Neural progenitor cell (in vitro differentiated cells): ENCODE measurements at regions not wholly inside any gene's neighbourhood (a gene's known extent, or its start where the extent isn't known, plus 50 kb on each side); places are given as distances from the start of the nearest gene placed in this dataset.
A peak's percentile ranks its signal among the peaks of the same experiment; 100 is the strongest.

Experiments
- DNase-seq: peaks from one replicate; pipeline ENCODE4 v3.0.0-alpha.2; 2016; ENCODE audit warnings: low spot score
- H2AFZ ChIP-seq: fragments of 200-600 bp; sonication (generic); replicated peaks from 2 replicates; pipeline ENCODE4 v1.6.1; 2016; ENCODE audit warnings: antibody characterized with exemption
- H3F3A ChIP-seq: fragments of 200-600 bp; sonication (generic); 2 replicates; pipeline ENCODE4 v1.6.1; 2016; ENCODE audit warnings: antibody characterized with exemption, low read depth
- H3K27ac ChIP-seq: fragments of 200-600 bp; sonication (generic); 2 replicates; pipeline ENCODE4 v1.5.1; 2016; ENCODE audit warnings: mild to moderate bottlenecking
- H3K27me3 ChIP-seq: fragments of 200-600 bp; sonication (generic); 2 replicates; pipeline ENCODE4 v1.6.1; 2016; ENCODE audit warnings: mild to moderate bottlenecking, moderate library complexity
- H3K36me3 ChIP-seq: fragments of 200-600 bp; sonication (generic); 2 replicates; pipeline ENCODE4 v1.5.1; 2016
- H3K4me1 ChIP-seq: fragments of 200-600 bp; sonication (generic); 2 replicates; pipeline ENCODE4 v1.6.1; 2016; ENCODE audit warnings: mixed run types
- H3K4me2 ChIP-seq: fragments of 200-600 bp; sonication (generic); 2 replicates; pipeline ENCODE4 v1.6.1; 2016
- H3K4me3 ChIP-seq: fragments of 200-600 bp; sonication (generic); 2 replicates; pipeline ENCODE4 v1.5.1; 2016
- H3K79me2 ChIP-seq: fragments of 200-600 bp; sonication (generic); 2 replicates; pipeline ENCODE4 v1.6.1; 2016; ENCODE audit warnings: low read depth
- H3K9ac ChIP-seq: fragments of 200-600 bp; sonication (generic); 2 replicates; pipeline ENCODE4 v1.6.1; 2016
- H3K9me3 ChIP-seq: fragments of 200-600 bp; sonication (generic); 2 replicates; pipeline ENCODE4 v1.5.1; 2016; ENCODE audit warnings: low read depth
- H4K20me1 ChIP-seq: fragments of 200-600 bp; sonication (generic); 2 replicates; pipeline ENCODE4 v1.6.1; 2016; ENCODE audit warnings: low read depth
- H3K27ac Mint-ChIP-seq: 3 replicates; pipeline ENCODE4 v1.8.0; 2021; ENCODE audit warnings: mixed read lengths
- H3K27me3 Mint-ChIP-seq: 2 replicates; pipeline ENCODE4 v1.8.0; 2022; ENCODE audit warnings: low read depth, mild to moderate bottlenecking, inconsistent platforms, moderate library complexity, mixed read lengths; ENCODE audit not compliant: insufficient read depth
- H3K36me3 Mint-ChIP-seq: 3 replicates; pipeline ENCODE4 v1.8.0; 2021; ENCODE audit warnings: mixed read lengths
- H3K4me1 Mint-ChIP-seq: 3 replicates; pipeline ENCODE4 v1.8.0; 2021; ENCODE audit warnings: mixed read lengths
- H3K4me3 Mint-ChIP-seq: 3 replicates; pipeline ENCODE4 v1.8.0; 2021; ENCODE audit warnings: mild to moderate bottlenecking, moderate library complexity, mixed read lengths
- H3K9me3 Mint-ChIP-seq: 3 replicates; pipeline ENCODE4 v1.8.0; 2020; ENCODE audit warnings: mixed read lengths
- EZH2 ChIP-seq: fragments of 200-600 bp; sonication (generic); IDR thresholded peaks from 2 replicates; pipeline ENCODE4 v1.6.1; 2017; ENCODE audit warnings: antibody characterized with exemption, mild to moderate bottlenecking, moderate library complexity
- EZH2phosphoT487 ChIP-seq: fragments of 200-600 bp; sonication (generic); IDR thresholded peaks from 2 replicates; pipeline ENCODE4 v1.6.1; 2017; ENCODE audit warnings: antibody characterized with exemption
- TF ChIP-seq, protein P1 (sequence below): fragments of 200-600 bp; sonication (generic); IDR thresholded peaks from 2 replicates; pipeline ENCODE4 v1.5.1; 2017; ENCODE audit warnings: antibody characterized with exemption, mild to moderate bottlenecking

DNA sequence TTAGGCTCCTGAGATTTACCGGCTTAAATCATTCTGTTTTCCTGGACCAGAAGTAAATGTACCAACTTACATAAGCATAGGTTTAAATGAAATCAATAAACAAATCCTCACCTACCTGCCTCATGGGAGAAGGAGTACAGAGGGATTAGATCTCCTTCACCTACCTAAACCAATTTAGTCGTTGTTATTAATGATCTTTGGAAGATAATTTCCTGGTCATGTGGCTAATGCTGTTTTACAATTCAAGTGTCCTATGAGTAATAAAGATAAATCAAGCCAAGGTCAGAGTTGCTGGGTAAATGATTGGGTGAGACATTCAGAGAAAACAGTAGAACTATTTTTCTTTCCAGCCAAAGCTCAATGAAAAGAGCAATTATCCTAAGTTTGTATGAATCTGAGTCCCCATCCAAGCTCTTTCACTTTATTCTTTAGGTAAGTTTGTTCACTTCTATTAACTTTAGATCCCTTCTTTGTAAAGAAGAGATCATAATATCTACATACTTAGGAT lies 423.0 kb upstream of the FAM241A start:
- H3K27ac Mint-ChIP-seq: no peak overlapping the region

DNA sequence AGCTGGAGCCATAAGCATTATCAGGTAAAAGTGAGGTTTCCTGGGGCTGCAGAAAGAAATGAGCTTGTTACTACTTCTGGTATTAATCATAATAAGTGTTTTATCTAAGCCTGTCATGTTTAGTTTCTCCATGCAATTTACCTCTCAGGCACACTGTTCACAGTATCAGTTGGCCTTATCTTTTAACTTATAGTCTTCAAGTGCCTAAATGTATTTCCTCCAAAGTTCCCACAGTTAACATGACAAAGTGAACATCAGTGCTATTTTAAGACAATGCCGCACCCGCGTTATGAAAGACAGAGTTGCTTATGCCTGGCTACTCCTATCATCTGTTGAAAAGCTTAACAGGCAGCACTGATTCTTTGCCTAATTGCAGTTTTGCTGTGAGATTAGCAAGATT lies 408.7 kb upstream of the FAM241A start:
- no peak overlapping the region for H3K27ac ChIP-seq

More for the DNA sequence above, 423.0 kb upstream of the FAM241A start:
- Histone ChIP-seq H3K4me2 (no peak overlapping the region), H2AFZ (no peak overlapping the region), H3K36me3 (no peaks in the 10 kb centered on the region), H3K9me3 (no peaks in the 10 kb centered on the region), H4K20me1 (no peaks in the 10 kb centered on the region), H3K4me1 (peaks cover 10% of the 10 kb centered on the region), H3K4me3 (no peak overlapping the region), H3F3A (no peaks in the 10 kb centered on the region), H3K27me3 (no peaks in the 10 kb centered on the region), H3K9ac (no peak overlapping the region), H3K79me2 (no peaks in the 10 kb centered on the region), H3K27ac (no peak overlapping the region)
- no peaks in the 10 kb centered on the region for H3K36me3 Mint-ChIP-seq
- H3K27me3 Mint-ChIP-seq: no peaks in the 10 kb centered on the region
- peaks cover 16% of the 10 kb centered on the region for H3K4me1 Mint-ChIP-seq
- TF ChIP-seq EZH2: no peak
- H3K9me3 Mint-ChIP-seq: no peaks in the 10 kb centered on the region
- no peak overlapping the region for H3K4me3 Mint-ChIP-seq
- no peak for DNase-seq

DNA sequence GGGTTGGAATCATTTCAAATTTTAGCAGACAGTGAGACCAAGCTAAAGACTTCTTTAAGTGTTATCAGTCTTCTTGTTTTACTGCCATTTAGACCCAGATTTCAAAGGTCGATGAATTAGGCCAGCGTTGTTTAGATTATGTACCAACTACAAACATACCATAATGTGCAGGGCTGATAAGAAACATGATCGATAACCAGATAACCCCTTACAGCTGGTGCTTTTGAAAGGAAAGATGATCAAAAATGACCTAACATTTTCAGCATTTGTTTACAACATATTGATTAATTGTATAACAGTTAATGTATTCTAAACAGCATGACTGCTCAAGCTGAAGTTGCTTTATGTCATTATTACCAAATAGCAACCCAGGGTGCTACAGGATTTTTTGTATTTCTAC lies 400.4 kb upstream of the FAM241A start:
- H3K4me3 Mint-ChIP-seq: no peak overlapping the region
- no peaks in the 10 kb centered on the region for H3K27me3 ChIP-seq
- no peaks in the 10 kb centered on the region for H3K9me3 Mint-ChIP-seq

More for the DNA sequence above, 408.7 kb upstream of the FAM241A start:
- TF ChIP-seq EZH2: no peak
- TF ChIP-seq EZH2phosphoT487: no peak
- TF ChIP-seq, protein P1, sequence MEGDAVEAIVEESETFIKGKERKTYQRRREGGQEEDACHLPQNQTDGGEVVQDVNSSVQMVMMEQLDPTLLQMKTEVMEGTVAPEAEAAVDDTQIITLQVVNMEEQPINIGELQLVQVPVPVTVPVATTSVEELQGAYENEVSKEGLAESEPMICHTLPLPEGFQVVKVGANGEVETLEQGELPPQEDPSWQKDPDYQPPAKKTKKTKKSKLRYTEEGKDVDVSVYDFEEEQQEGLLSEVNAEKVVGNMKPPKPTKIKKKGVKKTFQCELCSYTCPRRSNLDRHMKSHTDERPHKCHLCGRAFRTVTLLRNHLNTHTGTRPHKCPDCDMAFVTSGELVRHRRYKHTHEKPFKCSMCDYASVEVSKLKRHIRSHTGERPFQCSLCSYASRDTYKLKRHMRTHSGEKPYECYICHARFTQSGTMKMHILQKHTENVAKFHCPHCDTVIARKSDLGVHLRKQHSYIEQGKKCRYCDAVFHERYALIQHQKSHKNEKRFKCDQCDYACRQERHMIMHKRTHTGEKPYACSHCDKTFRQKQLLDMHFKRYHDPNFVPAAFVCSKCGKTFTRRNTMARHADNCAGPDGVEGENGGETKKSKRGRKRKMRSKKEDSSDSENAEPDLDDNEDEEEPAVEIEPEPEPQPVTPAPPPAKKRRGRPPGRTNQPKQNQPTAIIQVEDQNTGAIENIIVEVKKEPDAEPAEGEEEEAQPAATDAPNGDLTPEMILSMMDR: no peak
- Mint-ChIP-seq H3K27me3 (no peaks in the 10 kb centered on the region), H3K9me3 (no peaks in the 10 kb centered on the region), H3K4me1 (no peaks in the 10 kb centered on the region), H3K4me3 (no peak overlapping the region), H3K27ac (no peak overlapping the region), H3K36me3 (no peaks in the 10 kb centered on the region)
- Histone ChIP-seq H3K4me3 (no peak overlapping the region), H3K9me3 (no peaks in the 10 kb centered on the region), H3K4me1 (no peaks in the 10 kb centered on the region), H3K9ac (no peak overlapping the region), H2AFZ (no peak overlapping the region), H3F3A (no peaks in the 10 kb centered on the region), H3K36me3 (no peaks in the 10 kb centered on the region), H4K20me1 (no peaks in the 10 kb centered on the region), H3K4me2 (no peak overlapping the region), H3K79me2 (no peaks in the 10 kb centered on the region), H3K27me3 (no peaks in the 10 kb centered on the region)
- no peak for DNase-seq

DNA sequence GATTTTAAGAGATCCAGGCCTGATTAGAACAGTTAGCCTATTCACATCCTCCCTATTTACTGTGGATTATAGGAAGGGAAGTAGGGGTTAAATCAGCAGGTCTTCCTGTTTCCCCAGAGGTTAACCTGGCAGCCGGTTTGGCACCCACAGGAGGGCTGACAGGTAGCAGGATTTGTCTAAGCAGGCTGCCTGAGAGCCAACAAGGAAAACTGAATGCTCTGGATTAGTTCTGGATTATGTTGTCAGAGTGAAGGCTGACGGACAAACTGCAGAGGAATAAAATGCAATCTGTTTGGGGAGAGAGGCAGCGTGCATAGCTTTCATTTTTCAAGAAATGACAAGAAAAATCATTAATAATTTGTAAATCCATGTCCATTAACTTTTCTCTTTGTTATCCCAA lies 397.1 kb upstream of the FAM241A start:
- no peak overlapping the region for H3K9ac ChIP-seq
- DNase-seq: peak; percentile 11

More for the DNA sequence above, 400.4 kb upstream of the FAM241A start:
- Histone ChIP-seq H3K9me3 (no peaks in the 10 kb centered on the region), H3K4me1 (no peaks in the 10 kb centered on the region), H3K27ac (no peak overlapping the region), H3K79me2 (no peaks in the 10 kb centered on the region), H2AFZ (no peak overlapping the region), H3K9ac (no peak overlapping the region), H3K36me3 (no peaks in the 10 kb centered on the region), H3F3A (no peaks in the 10 kb centered on the region), H4K20me1 (no peaks in the 10 kb centered on the region), H3K4me2 (no peak overlapping the region), H3K4me3 (no peak overlapping the region)
- H3K27me3 Mint-ChIP-seq: no peaks in the 10 kb centered on the region
- peaks cover 10% of the 10 kb centered on the region for H3K4me1 Mint-ChIP-seq
- no peak for DNase-seq
- no peak overlapping the region for H3K27ac Mint-ChIP-seq
- no peaks in the 10 kb centered on the region for H3K36me3 Mint-ChIP-seq
- TF ChIP-seq EZH2phosphoT487: no peak
- TF ChIP-seq EZH2: no peak
- TF ChIP-seq, protein P1: no peak

More for the DNA sequence above, 397.1 kb upstream of the FAM241A start:
- no peak overlapping the region for H2AFZ ChIP-seq
- no peak overlapping the region for H3K27ac ChIP-seq
- H3K36me3 ChIP-seq: no peaks in the 10 kb centered on the region
- Mint-ChIP-seq H3K4me3 (no peak overlapping the region), H3K27me3 (peaks cover 2% of the 10 kb centered on the region), H3K9me3 (no peaks in the 10 kb centered on the region), H3K4me1 (peaks cover 10% of the 10 kb centered on the region), H3K27ac (no peak overlapping the region), H3K36me3 (no peaks in the 10 kb centered on the region)
- no peak overlapping the region for H3K4me3 ChIP-seq
- no peaks in the 10 kb centered on the region for H3K27me3 ChIP-seq
- TF ChIP-seq EZH2 (no peak), EZH2phosphoT487 (no peak)
- TF ChIP-seq, protein P1: no peak
- no peaks in the 10 kb centered on the region for H3K9me3 ChIP-seq
- no peaks in the 10 kb centered on the region for H3K4me1 ChIP-seq
- no peak overlapping the region for H3K4me2 ChIP-seq
- no peaks in the 10 kb centered on the region for H3F3A ChIP-seq
- H3K79me2 ChIP-seq: no peaks in the 10 kb centered on the region
- H4K20me1 ChIP-seq: no peaks in the 10 kb centered on the region
